Natural killer cell (primary cell): ENCODE measurements at regions not wholly inside any gene's neighbourhood (a gene's known extent, or its start where the extent isn't known, plus 50 kb on each side); places are given as distances from the start of the nearest gene placed in this dataset.

Source experiments
- ATAC-seq, 3 donors: fragments of 150-1000 bp in 2 of 3; fragments of 200-7000 bp in 1 of 3; cut with Tn5 transposase; 1 replicate in 1 of 3; 2 replicates in 2 of 3; pipeline ENCODE4 v1.10.0; 2021; ENCODE audit warnings: mild to moderate bottlenecking in 2 of 3, moderate library complexity in 2 of 3
- DNase-seq, 2 donors: peaks; one replicate each; pipeline versions ENCODE4 v3.0.0 to v3.0.0-alpha.2; 2013 to 2021; ENCODE audit warnings: mixed read lengths in 1 of 2
- H3K27ac ChIP-seq: one replicate; pipeline ENCODE4 v1.5.1; 2013; ENCODE audit warnings: mild to moderate bottlenecking, low read length
- H3K27me3 ChIP-seq: one replicate; pipeline ENCODE4 v1.6.1; 2013; ENCODE audit warnings: low read length; ENCODE audit not compliant: control insufficient read depth, insufficient read depth
- H3K36me3 ChIP-seq: one replicate; pipeline ENCODE4 v1.6.1; 2013; ENCODE audit warnings: low read length; ENCODE audit not compliant: control insufficient read depth, insufficient read depth
- H3K4me1 ChIP-seq: one replicate; pipeline ENCODE4 v1.6.1; 2013; ENCODE audit warnings: low read length; ENCODE audit not compliant: control insufficient read depth, insufficient read depth
- H3K4me3 ChIP-seq: one replicate; pipeline ENCODE4 v1.5.1; 2013; ENCODE audit warnings: low read length
- H3K9me3 ChIP-seq: one replicate; pipeline ENCODE4 v1.6.1; 2013; ENCODE audit warnings: low read length; ENCODE audit not compliant: control insufficient read depth, insufficient read depth
- H3K27ac Mint-ChIP-seq, 2 donors: one replicate each; pipeline ENCODE4 v1.8.0; 2022; ENCODE audit warnings: mild to moderate bottlenecking in 2 of 2, mixed read lengths in 2 of 2, moderate library complexity in 1 of 2
- H3K27me3 Mint-ChIP-seq, 2 donors: one replicate each; pipeline ENCODE4 v1.8.0; 2022; ENCODE audit warnings: low read depth in 2 of 2, mixed read lengths in 2 of 2
- H3K36me3 Mint-ChIP-seq: one replicate; pipeline ENCODE4 v1.8.0; 2022; ENCODE audit warnings: mixed read lengths
- H3K4me1 Mint-ChIP-seq, 2 donors: one replicate each; pipeline ENCODE4 v1.8.0; 2022; ENCODE audit warnings: mixed read lengths in 2 of 2
- H3K4me3 Mint-ChIP-seq: one replicate; pipeline ENCODE4 v1.8.0; 2022; ENCODE audit warnings: mild to moderate bottlenecking, moderate library complexity, mixed read lengths
- H3K9me3 Mint-ChIP-seq, 2 donors: one replicate each; pipeline ENCODE4 v1.8.0; 2022; ENCODE audit warnings: mixed read lengths in 2 of 2
- CTCF ChIP-seq: fragments of 200-600 bp; IDR thresholded peaks from one replicate; pipeline ENCODE4 v1.8.0; 2022; ENCODE audit warnings: antibody characterized with exemption
- WGBS: methylation state at CpG from one replicate; pipeline ENCODE4 v1.1.7; 2013; ENCODE audit warnings: missing lambda C conversion rate; ENCODE audit not compliant: insufficient coverage; 5-methylcytosine and 5-hydroxymethylcytosine counted together
- intact Hi-C: fragments of 100-400 bp; cut with micrococcal nuclease; formaldehyde crosslinking; loops from one replicate; pipeline ENCODE4 v1.14.2; 2022

- H3K9me3 Mint-ChIP-seq = peaks cover 2 to 3% of the 10 kb centered on the region in 2 donors
- no peaks in the 10 kb centered on the region for H3K9me3 ChIP-seq
Observed at GRCh38 chr7:70870349-70870748, 261.6 kb upstream of the GALNT17 start.

GRCh38 chr7:70872188-70872587, 259.8 kb upstream of the GALNT17 start:
- no peaks in the 10 kb centered on the region for H3K36me3 Mint-ChIP-seq
- Histone ChIP-seq H3K27me3 (no peaks in the 10 kb centered on the region), H3K27ac (no peak overlapping the region), H3K36me3 (no peaks in the 10 kb centered on the region), H3K4me1 (no peaks in the 10 kb centered on the region), H3K4me3 (no peak overlapping the region), H3K9me3 (no peaks in the 10 kb centered on the region)
- peaks cover 2 to 3% of the 10 kb centered on the region in 2 donors for H3K9me3 Mint-ChIP-seq
- ATAC-seq (no peak), DNase-seq (no peak)
- intact Hi-C loops = no loop called here
- no peaks in the 10 kb centered on the region for H3K27me3 Mint-ChIP-seq
- H3K27ac Mint-ChIP-seq = no peak overlapping the region
- H3K4me3 Mint-ChIP-seq = no peak overlapping the region
- TF ChIP-seq CTCF = no peak
- H3K4me1 Mint-ChIP-seq = no peaks in the 10 kb centered on the region
- 39% methylated on average over 2 of the region's 2 CpGs for WGBS

More at GRCh38 chr7:70870349-70870748, 261.6 kb upstream of the GALNT17 start:
- Mint-ChIP-seq H3K4me3 (no peak overlapping the region), H3K36me3 (no peaks in the 10 kb centered on the region), H3K4me1 (no peaks in the 10 kb centered on the region), H3K27ac (no peak overlapping the region), H3K27me3 (no peaks in the 10 kb centered on the region)
- TF ChIP-seq CTCF = no peak
- Histone ChIP-seq H3K27me3 (no peaks in the 10 kb centered on the region), H3K4me3 (no peak overlapping the region), H3K36me3 (no peaks in the 10 kb centered on the region), H3K4me1 (no peaks in the 10 kb centered on the region), H3K27ac (no peak overlapping the region)
- ATAC-seq (no peak), DNase-seq (no peak)
- intact Hi-C loops = no loop called here
- WGBS = 60% methylated on average over 1 of the region's 5 CpGs

DNA sequence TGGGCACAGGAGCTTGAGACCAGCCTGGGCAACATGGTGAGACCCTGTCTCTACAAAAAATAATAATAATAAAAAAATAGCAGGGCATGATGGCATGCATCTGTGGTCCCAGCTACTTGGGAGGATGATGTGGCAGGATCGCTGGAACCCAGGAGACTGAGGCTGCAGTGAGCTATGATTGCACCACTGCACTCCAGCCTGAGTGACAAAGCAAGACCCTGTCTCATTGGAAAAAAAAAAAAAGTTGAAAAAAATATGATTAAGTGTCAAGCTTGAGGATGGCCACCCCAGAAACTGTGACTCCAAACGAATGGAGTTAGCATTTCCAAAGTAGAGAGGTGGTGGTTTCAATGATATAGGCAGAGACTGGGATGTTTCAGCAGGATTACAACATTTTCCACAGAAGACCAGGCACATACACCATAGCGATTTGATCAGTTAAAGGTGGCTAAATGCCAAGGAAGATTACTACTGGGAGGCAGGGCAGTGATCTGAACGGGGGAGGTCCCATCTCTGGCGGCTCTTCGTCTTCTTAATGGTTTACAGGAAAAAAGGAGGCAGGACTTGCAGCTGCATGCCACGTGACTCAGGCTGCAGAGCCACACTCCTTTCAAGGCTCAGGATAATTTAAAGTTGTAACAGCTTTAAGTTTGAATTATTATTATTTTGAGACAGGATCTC, 250.6 kb upstream of the GALNT17 start:
- Histone ChIP-seq H3K4me1 (no peaks in the 10 kb centered on the region), H3K27ac (no peak overlapping the region), H3K9me3 (no peaks in the 10 kb centered on the region), H3K27me3 (no peaks in the 10 kb centered on the region), H3K36me3 (no peaks in the 10 kb centered on the region), H3K4me3 (no peak overlapping the region)
- 79% methylated on average over 7 of the region's 7 CpGs for WGBS
- H3K4me1 Mint-ChIP-seq = no peaks in the 10 kb centered on the region
- no peaks in the 10 kb centered on the region for H3K36me3 Mint-ChIP-seq
- no peak overlapping the region for H3K27ac Mint-ChIP-seq
- H3K27me3 Mint-ChIP-seq = no peaks in the 10 kb centered on the region
- intact Hi-C loops = no loop called here
- ATAC-seq (no peak), DNase-seq (no peak)
- H3K4me3 Mint-ChIP-seq = no peak overlapping the region
- H3K9me3 Mint-ChIP-seq = peaks cover 0 to 5% of the 10 kb centered on the region in 2 donors
- TF ChIP-seq CTCF = no peak
